Suprapubic skin (tissue), 3 donors: ENCODE measurements at regions not wholly inside any gene's neighbourhood (a gene's known extent, or its start where the extent isn't known, plus 50 kb on each side); places are given as distances from the start of the nearest gene placed in this dataset.

Experiments
- POLR2A ChIP-seq, 2 donors: fragments of 450-650 bp; IDR thresholded peaks; one replicate each; pipeline ENCODE4 v1.6.1; 2017; ENCODE audit warnings: antibody characterized with exemption in 2 of 2, mild to moderate bottlenecking in 2 of 2, moderate library complexity in 2 of 2
- TF ChIP-seq, protein P1 (sequence below), 2 donors: fragments of 200-600 bp in 1 of 2; fragments of 450-650 bp in 1 of 2; sonication (generic) in 1 of 2; IDR thresholded peaks; one replicate each; pipeline ENCODE4 v1.5.1; 2016 to 2019; ENCODE audit warnings: antibody characterized with exemption in 2 of 2, mild to moderate bottlenecking in 1 of 2, moderate library complexity in 1 of 2

DNA sequence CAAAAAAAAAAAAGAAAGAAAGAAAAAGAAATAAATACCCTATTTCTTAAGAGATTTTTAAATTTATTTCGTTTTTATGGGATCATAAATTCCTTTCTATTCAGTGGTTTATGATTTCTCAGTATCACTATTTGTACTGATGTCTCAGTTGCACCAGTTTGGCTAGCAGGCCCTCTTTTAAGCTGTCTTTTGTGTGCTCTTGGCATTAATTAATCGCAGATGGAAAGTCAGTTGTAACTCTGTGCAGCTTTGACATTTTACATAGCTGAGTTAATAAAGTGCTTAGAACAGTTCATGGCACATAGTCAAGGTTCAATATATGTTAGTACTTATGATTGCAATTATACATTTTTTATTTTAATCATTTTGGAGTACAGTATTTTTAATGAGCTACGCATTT, 123.7 kb upstream of the NUDT6 start:
- TF ChIP-seq, protein P1, sequence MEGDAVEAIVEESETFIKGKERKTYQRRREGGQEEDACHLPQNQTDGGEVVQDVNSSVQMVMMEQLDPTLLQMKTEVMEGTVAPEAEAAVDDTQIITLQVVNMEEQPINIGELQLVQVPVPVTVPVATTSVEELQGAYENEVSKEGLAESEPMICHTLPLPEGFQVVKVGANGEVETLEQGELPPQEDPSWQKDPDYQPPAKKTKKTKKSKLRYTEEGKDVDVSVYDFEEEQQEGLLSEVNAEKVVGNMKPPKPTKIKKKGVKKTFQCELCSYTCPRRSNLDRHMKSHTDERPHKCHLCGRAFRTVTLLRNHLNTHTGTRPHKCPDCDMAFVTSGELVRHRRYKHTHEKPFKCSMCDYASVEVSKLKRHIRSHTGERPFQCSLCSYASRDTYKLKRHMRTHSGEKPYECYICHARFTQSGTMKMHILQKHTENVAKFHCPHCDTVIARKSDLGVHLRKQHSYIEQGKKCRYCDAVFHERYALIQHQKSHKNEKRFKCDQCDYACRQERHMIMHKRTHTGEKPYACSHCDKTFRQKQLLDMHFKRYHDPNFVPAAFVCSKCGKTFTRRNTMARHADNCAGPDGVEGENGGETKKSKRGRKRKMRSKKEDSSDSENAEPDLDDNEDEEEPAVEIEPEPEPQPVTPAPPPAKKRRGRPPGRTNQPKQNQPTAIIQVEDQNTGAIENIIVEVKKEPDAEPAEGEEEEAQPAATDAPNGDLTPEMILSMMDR (IDR thresholded peaks at IDR 0.05) = no peak
- TF ChIP-seq POLR2A (IDR thresholded peaks at IDR 0.05) = no peak
